ENCODE measurements at regions not wholly inside any gene's neighbourhood (a gene's known extent, or its start where the extent isn't known, plus 50 kb on each side); places are given as distances from the start of the nearest gene placed in this dataset.
"Not testable (repeated sequence)": the region's sequence is repeated elsewhere in the genome, so short reads cannot be mapped to it uniquely, and the experiment has no call there.

GRCh38 chr2:109976319-109976718 is 77.8 kb downstream of the LIMS3 start:
- peak; percentile 32 for ATAC-seq
- H3K4me1 Mint-ChIP-seq, H3K36me3 Mint-ChIP-seq, H3K27me3 Mint-ChIP-seq, H3K27ac Mint-ChIP-seq, H3K4me3 Mint-ChIP-seq, H3K9me3 Mint-ChIP-seq: not testable (repeated sequence)

- H3K27me3 Mint-ChIP-seq, H3K36me3 Mint-ChIP-seq, H3K4me1 Mint-ChIP-seq, H3K9me3 Mint-ChIP-seq, H3K4me3 Mint-ChIP-seq, ATAC-seq, H3K27ac Mint-ChIP-seq: not testable (repeated sequence)
These were observed 82.3 kb downstream of the LIMS3 start for GRCh38 chr2:109980754-109981153.

GRCh38 chr2:109986389-109987088 is 88.1 kb downstream of the LIMS3 start:
- not testable (repeated sequence) for ATAC-seq, H3K9me3 Mint-ChIP-seq, H3K27ac Mint-ChIP-seq

GRCh38 chr2:109987089-109987420 is 88.6 kb downstream of the LIMS3 start:
- not testable (repeated sequence) for H3K27me3 Mint-ChIP-seq, H3K9me3 Mint-ChIP-seq, H3K36me3 Mint-ChIP-seq, H3K27ac Mint-ChIP-seq, H3K4me3 Mint-ChIP-seq, H3K4me1 Mint-ChIP-seq, ATAC-seq

More at GRCh38 chr2:109986389-109987088, 88.1 kb downstream of the LIMS3 start:
- H3K4me3 Mint-ChIP-seq, H3K4me1 Mint-ChIP-seq, H3K27me3 Mint-ChIP-seq, H3K36me3 Mint-ChIP-seq: not testable (repeated sequence)

GRCh38 chr2:109987458-109988345 is 89.2 kb downstream of the LIMS3 start:
- ATAC-seq = peak; percentile 62
- not testable (repeated sequence) for H3K9me3 Mint-ChIP-seq, H3K27me3 Mint-ChIP-seq, H3K4me3 Mint-ChIP-seq, H3K4me1 Mint-ChIP-seq, H3K36me3 Mint-ChIP-seq, H3K27ac Mint-ChIP-seq

GRCh38 chr2:109999395-109999794 is 100.9 kb downstream of the LIMS3 start:
- not testable (repeated sequence) for H3K4me1 Mint-ChIP-seq, ATAC-seq, H3K4me3 Mint-ChIP-seq, H3K27ac Mint-ChIP-seq, H3K27me3 Mint-ChIP-seq, H3K36me3 Mint-ChIP-seq, H3K9me3 Mint-ChIP-seq

- H3K9me3 Mint-ChIP-seq, H3K4me3 Mint-ChIP-seq, H3K27me3 Mint-ChIP-seq, H3K27ac Mint-ChIP-seq, ATAC-seq, H3K4me1 Mint-ChIP-seq, H3K36me3 Mint-ChIP-seq: not testable (repeated sequence)
These were observed 104.0 kb downstream of the LIMS3 start for GRCh38 chr2:110002502-110002901.

- H3K36me3 Mint-ChIP-seq, H3K4me3 Mint-ChIP-seq: not testable (repeated sequence)
These were observed 102.2 kb downstream of the MALL start for GRCh38 chr2:110013388-110013787.

GRCh38 chr2:110016381-110017092 is 99.1 kb downstream of the MALL start:
- not testable (repeated sequence) for H3K9me3 Mint-ChIP-seq, H3K27ac Mint-ChIP-seq, H3K27me3 Mint-ChIP-seq, ATAC-seq, H3K36me3 Mint-ChIP-seq, H3K4me1 Mint-ChIP-seq, H3K4me3 Mint-ChIP-seq

More at GRCh38 chr2:110013388-110013787, 102.2 kb downstream of the MALL start:
- H3K27me3 Mint-ChIP-seq, ATAC-seq, H3K9me3 Mint-ChIP-seq, H3K4me1 Mint-ChIP-seq, H3K27ac Mint-ChIP-seq: not testable (repeated sequence)

- ATAC-seq, H3K27ac Mint-ChIP-seq, H3K4me1 Mint-ChIP-seq, H3K9me3 Mint-ChIP-seq, H3K4me3 Mint-ChIP-seq, H3K27me3 Mint-ChIP-seq, H3K36me3 Mint-ChIP-seq: not testable (repeated sequence)
These were observed 95.4 kb downstream of the MALL start for GRCh38 chr2:110020269-110020668.

GRCh38 chr2:110022278-110022677 is 93.3 kb downstream of the MALL start:
- ATAC-seq, H3K9me3 Mint-ChIP-seq, H3K4me3 Mint-ChIP-seq, H3K4me1 Mint-ChIP-seq, H3K27ac Mint-ChIP-seq, H3K27me3 Mint-ChIP-seq, H3K36me3 Mint-ChIP-seq: not testable (repeated sequence)

- not testable (repeated sequence) for H3K4me3 Mint-ChIP-seq, H3K27me3 Mint-ChIP-seq, H3K9me3 Mint-ChIP-seq, H3K27ac Mint-ChIP-seq, H3K36me3 Mint-ChIP-seq, H3K4me1 Mint-ChIP-seq
- peak; percentile 3 for ATAC-seq
These were observed 89.4 kb downstream of the MALL start for GRCh38 chr2:110026126-110026785.

- H3K27me3 Mint-ChIP-seq, H3K4me3 Mint-ChIP-seq, H3K9me3 Mint-ChIP-seq, H3K36me3 Mint-ChIP-seq, ATAC-seq, H3K27ac Mint-ChIP-seq, H3K4me1 Mint-ChIP-seq: not testable (repeated sequence)
These were observed 87.2 kb downstream of the MALL start for GRCh38 chr2:110028411-110028810.

GRCh38 chr2:110030894-110031293 is 84.7 kb downstream of the MALL start:
- H3K9me3 Mint-ChIP-seq, H3K4me1 Mint-ChIP-seq, H3K27ac Mint-ChIP-seq, H3K27me3 Mint-ChIP-seq, H3K36me3 Mint-ChIP-seq, H3K4me3 Mint-ChIP-seq, ATAC-seq: not testable (repeated sequence)

GRCh38 chr2:110031722-110032327 is 83.8 kb downstream of the MALL start:
- not testable (repeated sequence) for H3K27ac Mint-ChIP-seq, H3K4me1 Mint-ChIP-seq, H3K9me3 Mint-ChIP-seq, H3K27me3 Mint-ChIP-seq, H3K36me3 Mint-ChIP-seq, H3K4me3 Mint-ChIP-seq, ATAC-seq

Data from stimulated activated memory B cell treated with anti-CD40 and anti-IgM and Interleukin-4, amounts not matched to agents 10 μg/mL and 1 μg/mL and 100 μg/mL, for 72 hours (primary cell).